Kidney (tissue), 13 donors: ENCODE measurements at regions not wholly inside any gene's neighbourhood (a gene's known extent, or its start where the extent isn't known, plus 50 kb on each side); places are given as distances from the start of the nearest gene placed in this dataset.
A peak's percentile ranks its signal among the peaks of the same experiment; 100 is the strongest.

Experiments used
- DNase-seq, 5 donors: peaks; one replicate each; pipeline ENCODE4 v3.0.0-alpha.2; 2013 to 2020
- FAIRE-seq: peaks from 2 replicates; lab custom pipeline; 2012; peaks lifted over from hg19 to GRCh38; lab: Jason Lieb, UNC
- H3K27ac ChIP-seq, 2 donors: one replicate each; pipeline ENCODE4 v1.7.0; 2013; ENCODE audit warnings: low read depth in 2 of 2, low read length in 2 of 2, inconsistent platforms in 1 of 2
- H3K27me3 ChIP-seq: one replicate; pipeline ENCODE4 v1.7.1; 2013; ENCODE audit warnings: low read length, inconsistent platforms; ENCODE audit not compliant: control insufficient read depth, insufficient read depth
- H3K36me3 ChIP-seq, 3 donors: one replicate each; pipeline versions ENCODE4 v1.7.0 to v1.7.1; 2013; ENCODE audit warnings: low read length in 3 of 3, control low read depth in 1 of 3, inconsistent platforms in 1 of 3; ENCODE audit not compliant: insufficient read depth in 3 of 3, control insufficient read depth in 2 of 3
- H3K4me1 ChIP-seq, 3 donors: one replicate each; pipeline versions ENCODE4 v1.7.0 to v1.7.1; 2013; ENCODE audit warnings: low read length in 3 of 3, inconsistent platforms in 1 of 3, low read depth in 1 of 3; ENCODE audit not compliant: control insufficient read depth in 2 of 3, insufficient read depth in 2 of 3
- H3K4me3 ChIP-seq, 3 donors: one replicate each; pipeline versions ENCODE4 v1.7.0 to v1.8.1; 2013; ENCODE audit warnings: low read length in 3 of 3, control low read depth in 1 of 3, inconsistent platforms in 1 of 3
- H3K9ac ChIP-seq, 3 donors: one replicate each; pipeline versions ENCODE4 v1.7.0 to v1.7.1; 2013; ENCODE audit warnings: low read length in 3 of 3, control low read depth in 1 of 3, inconsistent platforms in 1 of 3
- H3K9me3 ChIP-seq, 3 donors: one replicate each; pipeline versions ENCODE4 v1.7.0 to v1.7.1; 2013; ENCODE audit warnings: low read length in 3 of 3, control low read depth in 1 of 3, inconsistent platforms in 1 of 3; ENCODE audit not compliant: control insufficient read depth in 2 of 3, insufficient read depth in 1 of 3
- CTCF ChIP-seq: IDR thresholded peaks from 3 replicates; pipeline ENCODE4 v1.5.1; 2012; ENCODE audit warnings: mild to moderate bottlenecking, moderate library complexity, borderline replicate concordance; ENCODE audit not compliant: insufficient read depth; ENCODE audit errors: extremely low read depth
- intact Hi-C: fragments of 100-400 bp; cut with DNase I; formaldehyde crosslinking; loops from one replicate; pipeline ENCODE4 v1.11.1; 2022
- donor health status: control.
- donor health status: control.
- donor health status: control.
- donor health status: control.
- donor health status: control.
- donor health status: DM: yes; HTN: yes; CAD: no.
- donor health status: Normal renal cell carcinoma (clear cell type).

- H3K4me3 ChIP-seq: no peak overlapping the region
- no peaks in the 10 kb centered on the region for H3K27me3 ChIP-seq
- no peak overlapping the region for H3K27ac ChIP-seq
- H3K9ac ChIP-seq: no peak overlapping the region
- FAIRE-seq: no peak
- no peaks in the 10 kb centered on the region for H3K36me3 ChIP-seq
- DNase-seq: no peak
- intact Hi-C loops: no loop called here
- TF ChIP-seq CTCF: no peak
- H3K9me3 ChIP-seq: peaks cover 0 to 2% (median 0%) of the 10 kb centered on the region in 3 donors
- H3K4me1 ChIP-seq: no peaks in the 10 kb centered on the region
These were observed 169.5 kb upstream of the EDNRB start for GRCh38 chr13:78087966-78088678.

GRCh38 chr13:78085434-78086225 is 167.0 kb upstream of the EDNRB start:
- intact Hi-C loops: no loop called here
- Histone ChIP-seq H3K9me3 (no peaks in the 10 kb centered on the region), H3K9ac (no peak overlapping the region), H3K4me3 (no peak overlapping the region), H3K4me1 (no peaks in the 10 kb centered on the region), H3K27me3 (no peaks in the 10 kb centered on the region), H3K27ac (no peak overlapping the region), H3K36me3 (no peaks in the 10 kb centered on the region)
- no peak for TF ChIP-seq CTCF
- DNase-seq (no peak), FAIRE-seq (no peak)

GRCh38 chr13:78084401-78084800 is 165.8 kb upstream of the EDNRB start:
- FAIRE-seq (no peak), DNase-seq (peak in 1 of 5 donors; percentile 9)
- Histone ChIP-seq H3K36me3 (no peaks in the 10 kb centered on the region), H3K9me3 (no peaks in the 10 kb centered on the region), H3K27me3 (no peaks in the 10 kb centered on the region), H3K9ac (no peak overlapping the region), H3K4me3 (no peak overlapping the region), H3K27ac (no peak overlapping the region), H3K4me1 (no peaks in the 10 kb centered on the region)
- intact Hi-C loops: no loop called here
- TF ChIP-seq CTCF: no peak
